KMS-11 (cell line): ENCODE measurements at regions not wholly inside any gene's neighbourhood (a gene's known extent, or its start where the extent isn't known, plus 50 kb on each side); places are given as distances from the start of the nearest gene placed in this dataset.

ENCODE experiments used
- H2AFZ ChIP-seq: fragments of 200-600 bp; sonication (generic); 2 replicates; pipeline ENCODE4 v1.6.1; 2016; ENCODE audit warnings: antibody characterized with exemption, mixed run types, low read depth
- H3K27ac ChIP-seq: fragments of 200-600 bp; sonication (generic); 2 replicates; pipeline ENCODE4 v1.6.1; 2016; ENCODE audit warnings: mild to moderate bottlenecking, mixed run types
- H3K27me3 ChIP-seq: fragments of 200-600 bp; sonication (generic); 2 replicates; pipeline ENCODE4 v1.6.1; 2017; ENCODE audit warnings: mild to moderate bottlenecking, low read depth, mixed run types, moderate library complexity; ENCODE audit not compliant: insufficient read depth
- H3K36me3 ChIP-seq: fragments of 200-600 bp; sonication (generic); 2 replicates; pipeline ENCODE4 v1.6.1; 2017; ENCODE audit warnings: mild to moderate bottlenecking, mixed run types; ENCODE audit not compliant: insufficient read depth
- H3K4me1 ChIP-seq: fragments of 200-600 bp; sonication (generic); 2 replicates; pipeline ENCODE4 v1.6.1; 2016; ENCODE audit warnings: mild to moderate bottlenecking, low read depth, mixed run types; ENCODE audit not compliant: poor library complexity, severe bottlenecking
- H3K4me2 ChIP-seq: fragments of 200-600 bp; sonication (generic); 2 replicates; pipeline ENCODE4 v1.7.0; 2016; ENCODE audit warnings: mild to moderate bottlenecking, mixed run types
- H3K4me3 ChIP-seq: fragments of 200-600 bp; sonication (generic); IDR thresholded peaks from 2 replicates; pipeline ENCODE4 v1.6.1; 2017; ENCODE audit warnings: low read depth, low read length, mixed read lengths; ENCODE audit not compliant: insufficient read depth
- H3K79me2 ChIP-seq: fragments of 200-600 bp; sonication (generic); 2 replicates; pipeline ENCODE4 v1.6.1; 2016; ENCODE audit warnings: low read depth, mixed run types; ENCODE audit not compliant: insufficient read depth
- H3K9ac ChIP-seq: fragments of 200-600 bp; sonication (generic); 2 replicates; pipeline ENCODE4 v1.6.1; 2016; ENCODE audit warnings: mild to moderate bottlenecking, mixed run types
- H4K20me1 ChIP-seq: fragments of 200-600 bp; sonication (generic); 2 replicates; pipeline ENCODE4 v1.6.1; 2016; ENCODE audit warnings: mild to moderate bottlenecking, mixed run types; ENCODE audit not compliant: insufficient read depth
- TF ChIP-seq, protein P1 (sequence below): fragments of 200-600 bp; sonication (generic); conservative IDR thresholded peaks from 2 replicates; pipeline ENCODE4 v1.6.1; 2017; ENCODE audit warnings: low read depth, mild to moderate bottlenecking, antibody characterized with exemption, low read length, moderate library complexity, mixed read lengths

DNA sequence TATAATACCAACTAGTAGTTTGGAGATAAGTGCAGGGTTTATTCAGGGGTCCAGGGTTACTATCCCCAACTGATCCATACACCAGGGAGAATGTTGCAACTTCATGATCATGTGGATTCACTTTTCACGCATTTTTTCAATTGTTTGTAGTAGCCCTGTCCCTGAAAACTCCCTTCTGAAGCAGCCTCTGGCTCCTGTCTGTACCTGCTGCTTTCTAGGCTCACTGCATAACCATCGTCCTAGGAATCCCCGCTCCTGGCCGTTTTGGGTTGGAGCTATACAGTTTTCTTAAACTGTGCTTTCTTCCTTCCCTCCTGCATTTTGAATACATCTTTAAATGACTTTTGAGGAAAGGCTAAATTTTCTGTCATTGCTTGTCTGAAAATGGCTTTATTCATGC, 154.1 kb downstream of the SDHAF3 start:
- no peaks in the 10 kb centered on the region for H3K79me2 ChIP-seq
- TF ChIP-seq, protein P1, sequence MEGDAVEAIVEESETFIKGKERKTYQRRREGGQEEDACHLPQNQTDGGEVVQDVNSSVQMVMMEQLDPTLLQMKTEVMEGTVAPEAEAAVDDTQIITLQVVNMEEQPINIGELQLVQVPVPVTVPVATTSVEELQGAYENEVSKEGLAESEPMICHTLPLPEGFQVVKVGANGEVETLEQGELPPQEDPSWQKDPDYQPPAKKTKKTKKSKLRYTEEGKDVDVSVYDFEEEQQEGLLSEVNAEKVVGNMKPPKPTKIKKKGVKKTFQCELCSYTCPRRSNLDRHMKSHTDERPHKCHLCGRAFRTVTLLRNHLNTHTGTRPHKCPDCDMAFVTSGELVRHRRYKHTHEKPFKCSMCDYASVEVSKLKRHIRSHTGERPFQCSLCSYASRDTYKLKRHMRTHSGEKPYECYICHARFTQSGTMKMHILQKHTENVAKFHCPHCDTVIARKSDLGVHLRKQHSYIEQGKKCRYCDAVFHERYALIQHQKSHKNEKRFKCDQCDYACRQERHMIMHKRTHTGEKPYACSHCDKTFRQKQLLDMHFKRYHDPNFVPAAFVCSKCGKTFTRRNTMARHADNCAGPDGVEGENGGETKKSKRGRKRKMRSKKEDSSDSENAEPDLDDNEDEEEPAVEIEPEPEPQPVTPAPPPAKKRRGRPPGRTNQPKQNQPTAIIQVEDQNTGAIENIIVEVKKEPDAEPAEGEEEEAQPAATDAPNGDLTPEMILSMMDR: no peak
- no peak overlapping the region for H3K4me3 ChIP-seq

DNA sequence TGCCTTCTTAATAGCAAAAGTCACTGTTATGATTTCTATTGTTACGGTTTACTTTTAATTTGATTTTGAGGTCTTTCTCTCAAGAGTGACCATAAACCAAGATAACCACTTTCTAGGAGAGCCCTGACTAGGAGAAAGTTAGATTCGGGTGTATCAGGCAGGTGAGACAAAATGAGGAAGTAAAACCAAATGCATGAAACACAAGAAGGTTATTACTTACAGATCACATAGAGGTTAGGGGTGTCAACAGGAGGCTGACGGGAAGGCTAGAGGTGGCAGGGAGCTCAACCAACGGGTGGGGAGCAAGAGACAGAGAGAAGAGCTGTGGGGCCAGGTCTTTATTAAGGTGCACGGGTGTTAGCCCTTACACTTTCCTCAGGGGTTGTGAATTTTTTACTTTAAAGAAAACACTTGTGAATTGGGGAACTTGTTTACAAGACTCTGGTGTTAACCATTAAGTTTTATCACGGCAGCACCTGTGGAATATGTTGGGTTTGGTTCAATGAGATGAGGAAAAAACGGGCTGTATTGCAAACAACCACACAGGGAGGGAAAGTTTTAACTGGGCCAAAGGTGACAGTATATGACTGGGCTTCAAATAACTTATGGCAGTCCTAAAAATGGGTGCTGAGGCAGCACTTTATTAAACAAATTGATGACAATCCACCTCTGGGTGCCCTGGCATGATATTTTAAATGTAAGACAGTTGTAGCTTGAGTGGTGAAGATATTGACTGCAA, 154.9 kb downstream of the SDHAF3 start:
- Histone ChIP-seq H3K27ac (no peak overlapping the region), H3K4me3 (no peak overlapping the region), H2AFZ (no peak overlapping the region), H3K4me1 (no peaks in the 10 kb centered on the region), H3K9ac (no peak overlapping the region), H3K27me3 (no peaks in the 10 kb centered on the region), H3K36me3 (no peaks in the 10 kb centered on the region), H3K4me2 (no peak overlapping the region), H3K79me2 (no peaks in the 10 kb centered on the region), H4K20me1 (no peaks in the 10 kb centered on the region)
- TF ChIP-seq, protein P1: no peak

More for the DNA sequence above, 154.1 kb downstream of the SDHAF3 start:
- Histone ChIP-seq H3K4me2 (no peak overlapping the region), H3K36me3 (no peaks in the 10 kb centered on the region), H3K9ac (no peak overlapping the region), H4K20me1 (no peaks in the 10 kb centered on the region), H2AFZ (no peak overlapping the region), H3K4me1 (no peaks in the 10 kb centered on the region), H3K27ac (no peak overlapping the region), H3K27me3 (no peaks in the 10 kb centered on the region)

DNA sequence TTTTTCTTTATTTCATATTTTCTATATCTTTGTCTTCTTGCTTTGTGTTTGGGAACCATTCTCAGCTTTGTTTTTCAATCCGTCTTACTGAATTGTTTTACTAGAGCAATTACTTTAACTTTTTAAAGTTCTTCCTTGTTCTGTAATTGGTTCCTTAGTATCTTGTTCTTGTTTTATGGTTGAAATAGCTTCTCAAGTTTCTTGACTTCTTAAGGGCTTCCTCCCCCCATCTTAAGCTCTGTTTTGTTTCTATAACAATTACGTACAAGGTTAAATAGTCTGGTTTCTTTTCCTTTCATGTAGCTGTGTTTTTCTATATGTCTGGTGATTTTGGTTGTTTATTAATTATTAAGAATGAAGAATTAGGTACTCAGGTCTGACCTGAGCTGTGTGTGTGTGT, 158.0 kb downstream of the SDHAF3 start:
- Histone ChIP-seq H3K4me2 (no peak overlapping the region), H3K4me3 (no peak overlapping the region), H3K27ac (no peak overlapping the region), H3K4me1 (no peaks in the 10 kb centered on the region), H2AFZ (no peak overlapping the region), H3K9ac (no peak overlapping the region), H3K79me2 (no peaks in the 10 kb centered on the region), H3K27me3 (no peaks in the 10 kb centered on the region), H3K36me3 (no peaks in the 10 kb centered on the region), H4K20me1 (no peaks in the 10 kb centered on the region)
- TF ChIP-seq, protein P1: no peak

DNA sequence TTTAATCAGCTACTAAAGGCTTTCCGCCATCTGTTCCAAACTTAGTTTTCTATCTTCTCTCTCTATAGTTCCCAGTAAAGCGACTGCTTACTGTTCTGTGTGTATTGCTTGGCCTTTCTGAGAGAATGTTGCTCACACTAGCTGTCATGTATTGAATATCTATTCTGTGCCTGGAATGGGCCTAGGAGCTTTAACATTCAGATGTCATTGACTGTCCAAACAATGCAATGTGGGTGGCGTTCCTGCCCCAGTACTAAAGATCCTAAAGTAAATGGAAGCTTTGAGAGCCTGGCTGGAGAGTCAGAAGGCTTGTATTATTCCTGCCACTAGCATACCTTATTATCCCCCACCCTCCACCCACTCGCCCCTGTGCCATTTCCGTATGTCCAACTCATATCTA, 163.5 kb downstream of the SDHAF3 start:
- Histone ChIP-seq H4K20me1 (no peaks in the 10 kb centered on the region), H2AFZ (no peak overlapping the region), H3K4me1 (no peaks in the 10 kb centered on the region), H3K36me3 (no peaks in the 10 kb centered on the region), H3K4me3 (no peak overlapping the region), H3K79me2 (no peaks in the 10 kb centered on the region), H3K9ac (no peak overlapping the region), H3K4me2 (no peak overlapping the region), H3K27ac (no peak overlapping the region), H3K27me3 (no peaks in the 10 kb centered on the region)
- TF ChIP-seq, protein P1: no peak
